ENCODE measurements at regions not wholly inside any gene's neighbourhood (a gene's known extent, or its start where the extent isn't known, plus 50 kb on each side); places are given as distances from the start of the nearest gene placed in this dataset.

GRCh38 chr1:47575855-47576757 lies 138.3 kb downstream of the FOXD2 start:
- Histone ChIP-seq H3K36me3 (ENCODE audit: control insufficient read depth in 2 of 2, extremely low read depth in 1 of 2, insufficient read depth in 1 of 2, low read length in 1 of 2) (no peaks in the 10 kb centered on the region), H3K9me3 (no peaks in the 10 kb centered on the region), H3K4me3 (ENCODE audit: control insufficient read depth in 1 of 2, extremely low read depth in 1 of 2, low read length in 1 of 2) (no peak overlapping the region), H3K27me3 (replicated peaks in 1 of 2; ENCODE audit: control insufficient read depth in 2 of 2, extremely low read depth in 1 of 2, insufficient read depth in 2 of 2, low read length in 1 of 2) (peaks cover 0 to 37% of the 10 kb centered on the region in 2 experiments), H3K27ac (ENCODE audit: low read length) (no peak overlapping the region), H3K4me1 (ENCODE audit: control insufficient read depth in 1 of 2, extremely low read depth in 1 of 2, insufficient read depth in 2 of 2, low read length in 2 of 2) (no peaks in the 10 kb centered on the region)
- Mint-ChIP-seq H3K36me3 (no peaks in the 10 kb centered on the region), H3K27me3 (peaks cover 21 to 38% of the 10 kb centered on the region in 2 donors), H3K9me3 (no peaks in the 10 kb centered on the region), H3K4me1 (no peaks in the 10 kb centered on the region), H3K4me3 (no peak overlapping the region), H3K27ac (no peak overlapping the region)
- ATAC-seq (replicated peaks in 1 of 4) (no peak), DNase-seq (no peak)
- ChIA-PET CTCF (interaction anchor here in 1 of 2 donors (0.5 kb wide), 1 partner anchor 130 kb away, joined by 8 read pairs; no protein-coding TSS in a partner anchor), POLR2A (no interaction called here)
- WGBS (ENCODE audit: insufficient coverage), result 73% methylated on average over 4 of the region's 10 CpGs

- H3K9me3 Mint-ChIP-seq, result no peaks in the 10 kb centered on the region
- H3K4me1 ChIP-seq (ENCODE audit: control insufficient read depth in 1 of 2, extremely low read depth in 1 of 2, insufficient read depth in 2 of 2, low read length in 2 of 2), result no peaks in the 10 kb centered on the region
- H3K36me3 Mint-ChIP-seq, result no peaks in the 10 kb centered on the region
- no peaks in the 10 kb centered on the region for H3K9me3 ChIP-seq
- H3K4me3 ChIP-seq (ENCODE audit: control insufficient read depth in 1 of 2, extremely low read depth in 1 of 2, low read length in 1 of 2), result no peak overlapping the region
- no peaks in the 10 kb centered on the region for H3K36me3 ChIP-seq (ENCODE audit: control insufficient read depth in 2 of 2, extremely low read depth in 1 of 2, insufficient read depth in 1 of 2, low read length in 1 of 2)
- H3K4me3 Mint-ChIP-seq, result no peak overlapping the region
- no peak overlapping the region for H3K27ac Mint-ChIP-seq
- peaks cover 0 to 33% of the 10 kb centered on the region in 2 experiments for H3K27me3 ChIP-seq (replicated peaks in 1 of 2; ENCODE audit: control insufficient read depth in 2 of 2, extremely low read depth in 1 of 2, insufficient read depth in 2 of 2, low read length in 1 of 2)
- ATAC-seq (replicated peaks in 1 of 4) (no peak), DNase-seq (no peak)
- H3K27ac ChIP-seq (ENCODE audit: low read length), result no peak overlapping the region
- no peaks in the 10 kb centered on the region for H3K4me1 Mint-ChIP-seq
- ChIA-PET POLR2A (no interaction called here), CTCF (no interaction called here)
- no CpG with 5 or more reads among the region's 2 CpGs for WGBS (ENCODE audit: insufficient coverage)
- peaks cover 21 to 38% of the 10 kb centered on the region in 2 donors for H3K27me3 Mint-ChIP-seq
These were observed 138.9 kb downstream of the FOXD2 start for GRCh38 chr1:47576758-47577115.

- DNase-seq (no peak), ATAC-seq (replicated peaks in 1 of 4) (no peak)
- Histone ChIP-seq H3K27me3 (replicated peaks in 1 of 2; ENCODE audit: control insufficient read depth in 2 of 2, extremely low read depth in 1 of 2, insufficient read depth in 2 of 2, low read length in 1 of 2) (peaks cover 0 to 33% of the 10 kb centered on the region in 2 experiments), H3K36me3 (ENCODE audit: control insufficient read depth in 2 of 2, extremely low read depth in 1 of 2, insufficient read depth in 1 of 2, low read length in 1 of 2) (no peaks in the 10 kb centered on the region), H3K4me3 (ENCODE audit: control insufficient read depth in 1 of 2, extremely low read depth in 1 of 2, low read length in 1 of 2) (no peak overlapping the region), H3K4me1 (ENCODE audit: control insufficient read depth in 1 of 2, extremely low read depth in 1 of 2, insufficient read depth in 2 of 2, low read length in 2 of 2) (no peaks in the 10 kb centered on the region), H3K9me3 (no peaks in the 10 kb centered on the region), H3K27ac (ENCODE audit: low read length) (no peak overlapping the region)
- ChIA-PET POLR2A (no interaction called here), CTCF (no interaction called here)
- H3K27me3 Mint-ChIP-seq, result peaks cover 21 to 38% of the 10 kb centered on the region in 2 donors
- 84% methylated on average over 9 of the region's 12 CpGs for WGBS (ENCODE audit: insufficient coverage)
- H3K36me3 Mint-ChIP-seq, result no peaks in the 10 kb centered on the region
- no peaks in the 10 kb centered on the region for H3K9me3 Mint-ChIP-seq
- no peak overlapping the region for H3K4me3 Mint-ChIP-seq
- H3K4me1 Mint-ChIP-seq, result no peaks in the 10 kb centered on the region
- H3K27ac Mint-ChIP-seq, result no peak overlapping the region
These were observed 139.6 kb downstream of the FOXD2 start for GRCh38 chr1:47577303-47578025.

- ChIA-PET CTCF (no interaction called here), POLR2A (no interaction called here)
- Histone ChIP-seq H3K27ac (ENCODE audit: low read length) (no peak overlapping the region), H3K27me3 (replicated peaks in 1 of 2; ENCODE audit: control insufficient read depth in 2 of 2, extremely low read depth in 1 of 2, insufficient read depth in 2 of 2, low read length in 1 of 2) (peaks cover 0 to 28% of the 10 kb centered on the region in 2 experiments), H3K4me1 (ENCODE audit: control insufficient read depth in 1 of 2, extremely low read depth in 1 of 2, insufficient read depth in 2 of 2, low read length in 2 of 2) (no peaks in the 10 kb centered on the region), H3K9me3 (no peaks in the 10 kb centered on the region), H3K4me3 (ENCODE audit: control insufficient read depth in 1 of 2, extremely low read depth in 1 of 2, low read length in 1 of 2) (no peak overlapping the region), H3K36me3 (ENCODE audit: control insufficient read depth in 2 of 2, extremely low read depth in 1 of 2, insufficient read depth in 1 of 2, low read length in 1 of 2) (no peaks in the 10 kb centered on the region)
- no peaks in the 10 kb centered on the region for H3K36me3 Mint-ChIP-seq
- DNase-seq (no peak), ATAC-seq (replicated peaks in 1 of 4) (no peak)
- H3K4me1 Mint-ChIP-seq, result no peaks in the 10 kb centered on the region
- H3K27ac Mint-ChIP-seq, result no peak overlapping the region
- no peak overlapping the region for H3K4me3 Mint-ChIP-seq
- H3K9me3 Mint-ChIP-seq, result no peaks in the 10 kb centered on the region
- peaks cover 21 to 35% of the 10 kb centered on the region in 2 donors for H3K27me3 Mint-ChIP-seq
- 77% methylated on average over 13 of the region's 19 CpGs for WGBS (ENCODE audit: insufficient coverage)
These were observed 140.3 kb downstream of the FOXD2 start for GRCh38 chr1:47578026-47578720.

GRCh38 chr1:47578721-47579419 lies 141.0 kb downstream of the FOXD2 start:
- CTCF ChIA-PET, result interaction anchor here in 1 of 2 donors (0.6 kb wide), 2 partner anchors 45 to 59 kb away, joined by 3 to 4 read pairs; no protein-coding TSS in a partner anchor
- ATAC-seq (replicated peaks in 1 of 4), result no peak
- no peaks in the 10 kb centered on the region for H3K4me1 ChIP-seq (ENCODE audit: control insufficient read depth in 1 of 2, extremely low read depth in 1 of 2, insufficient read depth in 2 of 2, low read length in 2 of 2)
- no peaks in the 10 kb centered on the region for H3K9me3 Mint-ChIP-seq
- no peaks in the 10 kb centered on the region for H3K36me3 Mint-ChIP-seq
- POLR2A ChIA-PET, result no interaction called here
- no peak overlapping the region for H3K4me3 ChIP-seq (ENCODE audit: control insufficient read depth in 1 of 2, extremely low read depth in 1 of 2, low read length in 1 of 2)
- peaks cover 0 to 30% of the 10 kb centered on the region in 2 experiments for H3K27me3 ChIP-seq (replicated peaks in 1 of 2; ENCODE audit: control insufficient read depth in 2 of 2, extremely low read depth in 1 of 2, insufficient read depth in 2 of 2, low read length in 1 of 2)
- H3K36me3 ChIP-seq (ENCODE audit: control insufficient read depth in 2 of 2, extremely low read depth in 1 of 2, insufficient read depth in 1 of 2, low read length in 1 of 2), result no peaks in the 10 kb centered on the region
- no peaks in the 10 kb centered on the region for H3K9me3 ChIP-seq
- H3K4me3 Mint-ChIP-seq, result no peak overlapping the region
- no peak overlapping the region for H3K27ac ChIP-seq (ENCODE audit: low read length)
- DNase-seq, result no peak
- peaks cover 23 to 33% of the 10 kb centered on the region in 2 donors for H3K27me3 Mint-ChIP-seq
- WGBS (ENCODE audit: insufficient coverage), result 95% methylated on average over 4 of the region's 10 CpGs
- no peaks in the 10 kb centered on the region for H3K4me1 Mint-ChIP-seq
- H3K27ac Mint-ChIP-seq, result no peak overlapping the region

- WGBS (ENCODE audit: insufficient coverage), result 54% methylated on average over 2 of the region's 2 CpGs
- no peak overlapping the region for H3K4me3 Mint-ChIP-seq
- CTCF ChIA-PET, result no interaction called here
These were observed 142.0 kb downstream of the FOXD2 start for GRCh38 chr1:47579809-47580208.

More at GRCh38 chr1:47579809-47580208, 142.0 kb downstream of the FOXD2 start:
- no peaks in the 10 kb centered on the region for H3K9me3 Mint-ChIP-seq
- ATAC-seq (replicated peaks in 1 of 4), result no peak
- no peak overlapping the region for H3K27ac Mint-ChIP-seq
- Histone ChIP-seq H3K4me3 (ENCODE audit: control insufficient read depth in 1 of 2, extremely low read depth in 1 of 2, low read length in 1 of 2) (no peak overlapping the region), H3K36me3 (ENCODE audit: control insufficient read depth in 2 of 2, extremely low read depth in 1 of 2, insufficient read depth in 1 of 2, low read length in 1 of 2) (no peaks in the 10 kb centered on the region), H3K4me1 (ENCODE audit: control insufficient read depth in 1 of 2, extremely low read depth in 1 of 2, insufficient read depth in 2 of 2, low read length in 2 of 2) (no peaks in the 10 kb centered on the region), H3K9me3 (no peaks in the 10 kb centered on the region), H3K27ac (ENCODE audit: low read length) (no peak overlapping the region), H3K27me3 (replicated peaks in 1 of 2; ENCODE audit: control insufficient read depth in 2 of 2, extremely low read depth in 1 of 2, insufficient read depth in 2 of 2, low read length in 1 of 2) (peaks cover 0 to 32% of the 10 kb centered on the region in 2 experiments)
- no peaks in the 10 kb centered on the region for H3K4me1 Mint-ChIP-seq
- H3K27me3 Mint-ChIP-seq, result peaks cover 29 to 32% of the 10 kb centered on the region in 2 donors
- POLR2A ChIA-PET, result no interaction called here
- no peak for DNase-seq
- no peaks in the 10 kb centered on the region for H3K36me3 Mint-ChIP-seq
